IPS-NIHi7 (cell line): ENCODE measurements at regions not wholly inside any gene's neighbourhood (a gene's known extent, or its start where the extent isn't known, plus 50 kb on each side); places are given as distances from the start of the nearest gene placed in this dataset.
"Not testable (repeated sequence)": the region's sequence is repeated elsewhere in the genome, so short reads cannot be mapped to it uniquely, and the experiment has no call there.

Experiments
- DNase-seq: peaks from one replicate; pipeline ENCODE4 v3.0.0; 2012; ENCODE audit warnings: mixed read lengths; ENCODE audit errors: extremely low spot score

- DNase-seq = not testable (repeated sequence)
These were observed 189.5 kb upstream of the TMEFF2 start for GRCh38 chr2:192384191-192384590.

DNA sequence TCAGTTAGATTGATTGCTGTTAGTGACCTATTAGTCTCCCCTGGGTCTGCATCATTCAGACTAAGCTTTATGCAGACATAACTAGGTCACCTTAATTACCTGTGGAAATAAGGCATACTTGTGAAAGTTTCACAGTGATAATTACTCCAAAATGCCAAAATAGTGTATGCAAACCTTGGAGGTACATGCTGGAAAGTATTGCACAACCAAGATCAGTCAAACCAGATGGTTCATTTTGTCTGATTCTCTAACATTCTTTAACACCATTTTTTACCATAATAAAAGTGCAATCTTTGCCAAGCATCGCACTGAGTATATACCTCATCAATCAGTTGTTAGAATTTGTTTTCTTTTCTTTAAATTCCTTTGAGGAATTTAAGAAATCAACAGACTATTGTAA lies 186.3 kb upstream of the TMEFF2 start:
- DNase-seq = no peak

DNA sequence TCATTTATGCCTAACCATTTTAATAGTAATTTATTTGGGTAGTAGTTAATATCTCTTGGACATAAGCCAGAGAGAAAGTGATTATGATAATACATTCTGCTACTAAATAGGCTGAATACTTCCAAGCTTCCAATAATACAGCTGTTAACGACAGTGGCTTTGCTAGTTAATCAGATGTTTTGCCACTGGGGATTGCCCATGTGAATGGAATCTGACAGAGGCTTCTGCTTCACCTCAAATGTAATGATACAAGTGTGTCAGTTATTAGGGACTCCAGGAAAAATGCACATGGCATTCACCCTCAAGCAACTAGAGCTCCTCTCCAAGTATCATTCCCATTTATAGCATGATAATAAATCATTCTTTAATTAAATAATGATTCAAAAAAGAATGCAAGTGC lies 185.0 kb upstream of the TMEFF2 start:
- DNase-seq = no peak

GRCh38 chr2:192377173-192377572 lies 182.4 kb upstream of the TMEFF2 start:
- DNase-seq = no peak

DNA sequence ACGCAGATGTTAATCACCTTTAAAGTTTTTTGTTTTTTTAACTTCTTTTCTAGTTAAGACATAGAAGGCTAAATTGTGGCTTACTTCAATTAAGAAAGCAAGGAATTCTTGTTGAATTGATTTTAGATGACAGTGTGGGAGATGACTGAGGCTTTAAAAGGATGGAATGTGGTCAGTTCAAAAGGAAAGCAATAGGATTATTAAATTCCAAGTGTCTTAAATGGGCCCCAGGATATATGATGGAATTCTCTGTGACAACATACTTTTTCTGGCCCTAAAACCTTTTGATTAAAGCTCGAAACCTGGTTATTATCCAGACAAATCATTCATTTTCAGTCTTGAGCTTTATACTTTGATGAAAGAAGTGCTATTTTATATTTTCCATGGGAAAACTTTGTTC lies 179.0 kb upstream of the TMEFF2 start:
- no peak for DNase-seq

GRCh38 chr2:192373221-192373620 lies 178.5 kb upstream of the TMEFF2 start:
- no peak for DNase-seq

GRCh38 chr2:192369969-192370368 lies 175.2 kb upstream of the TMEFF2 start:
- no peak for DNase-seq

DNA sequence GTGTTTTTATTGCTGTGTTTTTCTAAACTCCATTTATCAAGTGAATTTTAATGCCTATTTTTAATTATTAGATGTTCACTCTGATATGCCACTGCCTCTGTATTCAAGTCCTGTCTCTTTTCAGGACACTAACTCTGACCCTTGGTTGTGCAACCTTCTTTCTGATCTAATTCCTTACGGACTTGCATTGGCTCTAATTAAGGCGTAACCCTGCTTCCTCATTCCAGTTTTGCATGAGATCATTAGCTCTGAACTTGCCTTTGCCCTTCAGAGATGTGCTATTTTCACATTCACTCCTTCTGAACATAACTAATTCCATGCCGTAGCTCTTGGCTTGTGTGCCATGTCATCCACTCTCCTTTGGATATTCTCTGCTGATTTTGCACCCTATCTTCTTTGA lies 162.5 kb upstream of the TMEFF2 start:
- DNase-seq = no peak

- no peak for DNase-seq
These were observed 159.9 kb upstream of the TMEFF2 start for GRCh38 chr2:192354512-192355244.

DNA sequence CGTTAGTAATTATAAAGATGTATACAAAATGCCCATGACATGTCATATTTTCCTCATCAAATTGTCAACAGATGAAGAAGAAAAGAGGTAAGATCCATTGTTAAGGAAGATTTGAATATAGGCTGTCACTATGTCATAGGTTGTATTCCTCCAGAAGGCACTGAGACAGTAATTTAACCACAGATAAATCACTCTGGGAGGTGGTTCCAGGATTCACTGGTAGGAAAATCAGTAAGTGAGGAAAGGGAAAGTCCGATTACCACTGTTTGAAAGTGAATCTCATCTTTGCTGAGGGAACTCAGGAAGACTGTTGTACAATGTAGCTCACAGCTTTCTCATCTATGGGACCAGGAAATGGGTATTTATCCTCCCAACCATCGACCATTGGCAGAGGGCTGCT lies 152.8 kb upstream of the TMEFF2 start:
- DNase-seq = no peak

GRCh38 chr2:192345287-192345686 lies 150.6 kb upstream of the TMEFF2 start:
- no peak for DNase-seq

DNA sequence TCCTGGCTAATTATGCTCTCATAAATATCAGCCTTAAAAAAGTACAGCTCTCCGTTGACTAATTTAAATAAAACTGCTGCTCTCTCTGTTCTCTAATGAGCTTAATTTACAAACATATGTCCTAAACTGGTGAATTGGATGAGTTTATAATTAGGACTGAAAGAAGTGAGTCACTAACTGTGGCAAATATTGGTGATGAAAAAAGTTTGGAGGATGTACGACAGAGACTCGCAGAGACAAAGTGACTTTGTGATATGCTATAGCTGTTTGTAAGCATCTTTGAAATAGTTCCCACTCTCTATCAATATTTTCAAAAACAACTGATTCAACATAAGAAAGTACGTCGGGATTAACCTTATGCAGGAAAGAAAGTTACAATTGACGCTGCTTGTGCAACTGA lies 138.9 kb upstream of the TMEFF2 start:
- no peak for DNase-seq

GRCh38 chr2:192328297-192328696 lies 133.6 kb upstream of the TMEFF2 start:
- DNase-seq = no peak

DNA sequence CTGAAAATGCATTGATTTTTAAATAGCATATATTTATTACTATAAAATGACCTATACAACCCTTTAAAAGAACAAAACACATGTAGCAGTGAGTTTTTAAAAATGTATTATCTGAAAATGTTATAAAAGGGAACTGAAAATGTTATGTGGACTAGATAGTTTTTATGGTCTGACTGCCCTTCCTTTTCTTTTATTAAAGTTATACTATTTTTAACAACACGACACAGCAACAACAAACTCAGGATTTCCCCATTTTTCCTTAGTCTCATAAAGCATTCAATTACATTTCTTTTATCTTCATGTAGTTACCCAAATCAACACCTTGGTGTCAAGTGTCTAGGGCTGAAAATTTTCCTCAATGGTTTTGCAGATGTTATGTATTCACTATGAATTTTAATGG lies 132.8 kb upstream of the TMEFF2 start:
- no peak for DNase-seq

- DNase-seq = no peak
These were observed 120.8 kb upstream of the TMEFF2 start for GRCh38 chr2:192315543-192315942.

DNA sequence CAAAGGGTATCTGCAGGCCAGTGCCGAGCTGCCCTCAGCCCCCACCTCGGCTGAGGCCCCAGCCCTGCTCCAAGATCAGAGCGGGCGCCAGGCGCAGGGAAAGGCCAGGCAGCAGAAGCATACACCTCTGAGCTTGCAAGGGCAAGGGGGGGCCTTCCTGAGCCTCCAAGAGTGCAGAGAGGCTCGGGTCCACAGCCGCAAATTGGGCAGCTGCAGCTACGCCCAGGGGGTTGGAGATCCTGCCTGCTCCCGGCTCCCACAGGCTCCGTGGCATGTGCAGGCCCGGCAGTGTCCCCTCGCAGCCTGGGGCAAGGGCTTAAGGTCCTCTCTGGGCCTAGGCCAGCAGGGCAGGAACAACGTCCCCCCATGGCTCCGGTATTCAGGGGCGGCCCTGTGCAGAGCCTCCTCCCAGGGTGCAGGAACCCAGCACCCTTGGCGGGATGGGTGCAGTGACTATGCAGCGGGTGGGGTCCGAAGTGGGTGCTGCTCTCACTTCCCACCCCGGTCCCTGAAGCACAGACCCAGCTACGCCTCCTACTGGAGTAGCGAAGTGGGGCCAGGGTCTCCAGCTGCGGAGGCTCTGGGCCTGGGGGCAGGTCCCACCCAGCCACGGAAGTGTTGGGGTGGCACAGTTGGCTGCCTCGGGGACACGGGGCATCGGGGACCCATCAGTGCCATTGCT lies 120.2 kb upstream of the TMEFF2 start:
- DNase-seq = no peak

GRCh38 chr2:192313773-192314172 lies 119.0 kb upstream of the TMEFF2 start:
- DNase-seq = no peak

DNA sequence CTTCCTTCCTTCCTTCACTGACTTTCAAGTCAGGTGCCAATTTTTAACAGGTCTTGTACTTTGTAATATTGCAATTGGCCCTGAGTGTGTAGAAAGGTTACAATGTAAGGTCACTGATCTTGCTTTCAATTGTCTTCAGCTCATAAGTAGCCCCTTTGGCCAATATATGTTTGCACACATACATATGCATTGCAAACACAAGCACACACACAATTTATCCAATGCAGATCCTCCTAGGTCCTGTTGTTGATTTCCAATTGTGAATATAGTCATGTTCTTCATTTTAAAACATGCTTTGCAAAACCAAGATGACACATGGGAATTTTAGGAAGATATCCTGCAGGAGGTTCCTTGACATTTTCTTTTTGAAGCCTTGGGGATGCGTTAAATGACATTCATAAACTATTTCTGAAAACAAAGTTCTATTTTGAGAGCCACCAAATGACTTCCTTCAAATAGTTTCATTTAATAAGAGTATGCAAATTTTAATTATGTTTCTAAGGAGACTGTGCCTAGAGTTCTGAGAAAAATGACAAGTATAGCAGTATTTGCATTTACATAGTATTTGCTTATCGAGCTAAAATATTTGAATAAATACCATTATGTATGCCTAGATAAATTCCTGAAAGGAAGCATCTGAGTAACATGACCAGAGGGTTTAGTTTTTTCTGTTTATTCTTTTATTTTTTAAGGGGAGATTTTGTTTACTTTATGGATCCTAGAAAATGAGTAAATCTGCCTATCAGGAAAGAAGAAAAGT lies 117.1 kb upstream of the TMEFF2 start:
- no peak for DNase-seq

DNA sequence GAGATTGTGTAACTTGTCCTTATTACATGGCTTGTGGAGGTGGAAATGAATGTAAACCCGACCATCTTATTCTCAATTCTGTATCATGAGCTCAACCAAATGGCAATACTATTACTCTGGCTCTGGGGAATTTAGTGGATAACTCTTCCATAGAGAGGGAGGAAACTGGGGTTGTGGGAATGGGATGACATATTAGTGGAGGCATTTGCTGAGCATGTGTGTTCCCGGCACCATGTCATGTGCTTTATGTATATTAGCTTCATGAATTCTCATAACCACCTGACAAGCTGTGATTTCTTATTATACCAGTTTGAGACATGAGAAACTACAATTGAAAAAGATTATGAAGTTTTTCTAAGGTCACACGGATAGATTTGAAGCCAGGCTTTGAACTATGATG lies 112.8 kb upstream of the TMEFF2 start:
- no peak for DNase-seq

GRCh38 chr2:192298664-192299063 lies 103.9 kb upstream of the TMEFF2 start:
- DNase-seq = peak; percentile 29

DNA sequence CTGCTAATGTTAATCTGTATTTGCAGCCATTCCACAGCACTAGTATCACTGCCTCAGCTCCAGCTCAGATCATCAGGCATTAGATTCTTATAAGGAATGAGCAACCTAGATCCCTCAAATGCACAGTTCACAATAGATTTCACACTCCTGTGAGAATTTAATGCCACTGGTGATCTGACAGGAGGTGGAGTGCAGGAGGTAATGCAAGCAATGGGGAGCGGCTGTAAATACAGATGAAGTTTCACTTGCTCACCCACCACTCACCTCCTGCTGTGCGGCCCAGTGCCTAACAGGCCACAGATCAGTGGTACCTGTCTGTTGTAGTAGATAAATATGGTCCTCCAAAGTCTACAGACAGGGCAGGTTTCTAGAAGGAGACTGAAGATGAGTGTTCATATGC lies 97.7 kb upstream of the TMEFF2 start:
- no peak for DNase-seq

DNA sequence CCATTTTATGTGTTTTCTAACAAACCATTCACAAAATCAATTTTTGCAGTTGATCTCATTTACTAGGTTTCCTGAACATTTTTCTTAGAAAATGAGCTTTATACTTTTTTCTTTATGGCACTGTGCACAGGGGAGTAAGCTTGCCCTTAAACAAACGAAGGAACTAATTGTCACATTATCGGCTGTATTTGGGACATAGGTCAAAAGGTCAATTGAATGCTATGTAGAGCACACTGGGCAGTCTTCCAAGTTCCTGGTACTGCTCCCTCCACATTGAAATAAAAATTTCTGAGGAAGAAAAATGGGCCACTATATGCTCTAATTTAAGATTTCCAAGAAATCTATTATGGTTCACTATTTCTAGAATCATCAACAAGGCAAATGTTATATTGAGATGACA lies 93.6 kb upstream of the TMEFF2 start:
- no peak for DNase-seq
